ENCODE measurements at regions not wholly inside any gene's neighbourhood (a gene's known extent, or its start where the extent isn't known, plus 50 kb on each side); places are given as distances from the start of the nearest gene placed in this dataset.
"Not testable (repeated sequence)": the region's sequence is repeated elsewhere in the genome, so short reads cannot be mapped to it uniquely, and the experiment has no call there.

GRCh38 chr2:87476223-87476872 lies 271.5 kb upstream of the PLGLB2 start:
- H3K4me3 ChIP-seq (ENCODE audit: low read depth, low read length); DNase-seq (ENCODE audit: low read depth): not testable (repeated sequence)

- not testable (repeated sequence) for H3K4me3 ChIP-seq (ENCODE audit: low read depth, low read length); DNase-seq (ENCODE audit: low read depth)
Measured at GRCh38 chr2:87476936-87477335, 271.0 kb upstream of the PLGLB2 start.

GRCh38 chr2:87477669-87478428 lies 270.0 kb upstream of the PLGLB2 start:
- H3K4me3 ChIP-seq (ENCODE audit: low read depth, low read length); DNase-seq (ENCODE audit: low read depth): not testable (repeated sequence)

- H3K4me3 ChIP-seq (ENCODE audit: low read depth, low read length); DNase-seq (ENCODE audit: low read depth): not testable (repeated sequence)
Measured at GRCh38 chr2:87478911-87479310, 269.0 kb upstream of the PLGLB2 start.

GRCh38 chr2:87483093-87483680 lies 264.7 kb upstream of the PLGLB2 start:
- DNase-seq (ENCODE audit: low read depth) = peak; percentile 13
- H3K4me3 ChIP-seq (ENCODE audit: low read depth, low read length) = not testable (repeated sequence)

GRCh38 chr2:87484363-87484762 lies 263.5 kb upstream of the PLGLB2 start:
- not testable (repeated sequence) for H3K4me3 ChIP-seq (ENCODE audit: low read depth, low read length); DNase-seq (ENCODE audit: low read depth)

- not testable (repeated sequence) for H3K4me3 ChIP-seq (ENCODE audit: low read depth, low read length); DNase-seq (ENCODE audit: low read depth)
Measured at GRCh38 chr2:87485455-87485854, 262.4 kb upstream of the PLGLB2 start.

- not testable (repeated sequence) for DNase-seq (ENCODE audit: low read depth); H3K4me3 ChIP-seq (ENCODE audit: low read depth, low read length)
Measured at GRCh38 chr2:87485884-87486283, 262.0 kb upstream of the PLGLB2 start.

- not testable (repeated sequence) for H3K4me3 ChIP-seq (ENCODE audit: low read depth, low read length); DNase-seq (ENCODE audit: low read depth)
Measured at GRCh38 chr2:87486413-87486812, 261.5 kb upstream of the PLGLB2 start.

- DNase-seq (ENCODE audit: low read depth); H3K4me3 ChIP-seq (ENCODE audit: low read depth, low read length): not testable (repeated sequence)
Measured at GRCh38 chr2:87488021-87488420, 259.9 kb upstream of the PLGLB2 start.

- not testable (repeated sequence) for DNase-seq (ENCODE audit: low read depth); H3K4me3 ChIP-seq (ENCODE audit: low read depth, low read length)
Measured at GRCh38 chr2:87488991-87489390, 258.9 kb upstream of the PLGLB2 start.

- not testable (repeated sequence) for H3K4me3 ChIP-seq (ENCODE audit: low read depth, low read length); DNase-seq (ENCODE audit: low read depth)
Measured at GRCh38 chr2:87494846-87495245, 253.0 kb upstream of the PLGLB2 start.

- H3K4me3 ChIP-seq (ENCODE audit: low read depth, low read length); DNase-seq (ENCODE audit: low read depth): not testable (repeated sequence)
Measured at GRCh38 chr2:87495455-87495854, 252.4 kb upstream of the PLGLB2 start.

GRCh38 chr2:87496036-87497006 lies 251.6 kb upstream of the PLGLB2 start:
- not testable (repeated sequence) for H3K4me3 ChIP-seq (ENCODE audit: low read depth, low read length)
- peak; percentile 15 for DNase-seq (ENCODE audit: low read depth)
- TF ChIP-seq CTCF (IDR thresholded peaks at IDR 0.05; ENCODE audit: control insufficient read depth, extremely low read depth, insufficient read depth) = peak; percentile 34; the same call in 1 of the 2 replicates

GRCh38 chr2:87497135-87497534 lies 250.8 kb upstream of the PLGLB2 start:
- not testable (repeated sequence) for DNase-seq (ENCODE audit: low read depth); H3K4me3 ChIP-seq (ENCODE audit: low read depth, low read length)

GRCh38 chr2:87497700-87498099 lies 250.2 kb upstream of the PLGLB2 start:
- not testable (repeated sequence) for DNase-seq (ENCODE audit: low read depth); H3K4me3 ChIP-seq (ENCODE audit: low read depth, low read length)

GRCh38 chr2:87498169-87498853 lies 249.6 kb upstream of the PLGLB2 start:
- H3K4me3 ChIP-seq (ENCODE audit: low read depth, low read length); DNase-seq (ENCODE audit: low read depth): not testable (repeated sequence)
